Umbilical cord (tissue), 1 donor: ENCODE measurements at regions not wholly inside any gene's neighbourhood (a gene's known extent, or its start where the extent isn't known, plus 50 kb on each side); places are given as distances from the start of the nearest gene placed in this dataset.
A peak's percentile ranks its signal among the peaks of the same experiment; 100 is the strongest.

ENCODE experiments used
- DNase-seq: peaks from one replicate; pipeline ENCODE4 v3.0.0-alpha.2; 2015; ENCODE audit warnings: low spot score

DNA sequence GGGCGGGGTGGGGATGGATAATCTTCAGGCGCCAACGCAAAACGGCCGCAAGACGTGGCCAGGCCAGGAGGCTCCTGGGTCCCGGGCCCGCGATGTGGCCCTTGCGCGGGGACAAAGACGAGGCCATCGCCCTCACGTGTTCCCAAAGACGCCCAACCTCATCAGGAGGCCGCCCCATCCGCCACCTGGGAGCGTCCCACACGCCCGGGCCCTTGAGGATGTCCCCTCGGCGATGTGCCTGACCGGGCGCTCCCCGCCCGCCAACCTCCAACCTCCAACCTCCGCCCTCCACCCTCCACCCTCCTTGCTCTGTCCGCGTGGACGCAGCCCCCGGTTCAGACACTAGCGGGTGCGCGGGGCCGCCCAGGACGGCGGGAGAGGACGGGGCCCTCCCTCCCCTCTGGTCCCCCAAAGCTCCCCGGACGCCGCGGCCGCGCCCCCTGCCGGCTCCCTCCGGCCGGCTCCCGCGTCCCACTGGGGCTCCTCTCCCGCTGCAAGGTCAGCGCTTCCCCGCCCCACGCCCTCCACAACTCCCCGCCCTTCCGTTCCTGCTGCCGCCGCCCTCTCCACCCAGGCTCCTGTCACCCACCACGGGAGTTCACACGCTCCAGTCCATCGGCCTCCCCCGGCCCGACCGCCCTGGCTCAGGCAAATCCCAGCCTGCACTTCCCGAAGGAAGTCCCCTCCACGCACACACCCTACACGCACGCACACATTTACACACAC is 250.8 kb upstream of the RPL38 start:
- DNase-seq = peak; percentile 63

DNA sequence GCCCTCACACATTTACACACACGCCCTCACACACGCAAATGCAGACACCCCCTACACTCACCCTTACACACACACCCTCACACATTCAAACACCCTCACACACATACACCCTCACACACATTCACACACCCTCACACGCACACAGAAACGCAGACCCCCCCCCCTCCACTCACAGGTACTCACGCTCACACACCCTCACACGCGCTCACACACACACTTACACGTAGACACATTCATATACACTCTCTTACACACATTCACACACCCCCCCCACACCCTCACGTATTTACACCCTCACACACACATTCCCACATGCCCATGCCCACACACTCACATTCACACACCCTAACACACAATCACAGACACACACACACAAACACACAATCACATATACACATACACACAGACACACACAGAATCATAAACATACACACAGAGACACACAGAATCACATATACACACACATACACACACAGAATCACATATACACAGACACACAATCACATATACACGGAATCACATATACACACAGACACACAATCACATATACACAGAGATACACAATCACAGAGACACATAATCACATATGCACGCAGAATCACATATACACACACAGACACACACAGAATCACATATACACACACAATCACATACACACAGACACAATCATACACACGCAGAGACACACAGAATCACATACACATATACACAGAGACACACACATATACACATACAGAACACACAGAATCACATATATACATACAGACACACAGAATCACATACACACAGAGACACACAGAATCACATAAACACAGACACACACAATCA is 250.1 kb upstream of the RPL38 start:
- no peak for DNase-seq

- no peak for DNase-seq
Measured at GRCh38 chr17:73954951-73955350, 248.5 kb upstream of the RPL38 start.

DNA sequence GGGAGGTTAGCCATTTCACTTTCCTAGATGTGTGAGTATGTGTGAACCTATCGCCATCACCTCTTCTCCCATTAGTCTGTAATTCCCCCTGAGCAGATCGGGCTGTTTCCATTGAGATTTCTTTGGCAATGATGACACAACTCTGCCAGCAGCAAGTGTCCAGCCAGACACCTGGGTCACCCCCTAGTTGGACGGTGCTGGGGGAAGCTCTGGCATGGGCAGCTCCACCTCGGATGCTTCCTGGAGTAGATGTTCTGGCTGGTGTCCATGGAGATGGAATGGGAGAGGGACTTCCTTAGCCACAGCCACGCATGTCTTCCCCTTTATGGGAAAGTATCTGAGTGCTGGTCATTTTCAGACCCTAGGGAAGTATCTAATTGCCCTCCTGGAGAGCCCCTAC is 247.9 kb upstream of the RPL38 start:
- DNase-seq = no peak

DNA sequence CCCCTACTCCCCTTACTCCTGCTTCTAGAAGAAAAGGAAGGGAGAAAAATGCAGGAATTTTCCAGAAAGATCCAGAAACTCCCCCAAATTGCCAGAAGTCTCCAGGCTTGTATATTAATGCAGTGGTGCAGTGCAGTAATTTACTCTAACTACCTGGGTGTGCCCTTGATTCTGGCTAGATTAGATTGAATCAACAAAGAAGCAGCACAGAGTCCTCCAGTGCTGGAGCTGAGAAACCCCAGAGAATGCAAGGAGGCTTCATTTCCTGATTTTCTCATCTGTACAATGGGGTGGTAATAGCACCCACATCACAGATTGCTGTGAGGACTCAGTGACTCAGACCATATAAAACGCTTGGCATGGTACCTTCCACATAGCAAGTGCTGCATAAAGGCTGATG is 247.3 kb upstream of the RPL38 start:
- DNase-seq = no peak

DNA sequence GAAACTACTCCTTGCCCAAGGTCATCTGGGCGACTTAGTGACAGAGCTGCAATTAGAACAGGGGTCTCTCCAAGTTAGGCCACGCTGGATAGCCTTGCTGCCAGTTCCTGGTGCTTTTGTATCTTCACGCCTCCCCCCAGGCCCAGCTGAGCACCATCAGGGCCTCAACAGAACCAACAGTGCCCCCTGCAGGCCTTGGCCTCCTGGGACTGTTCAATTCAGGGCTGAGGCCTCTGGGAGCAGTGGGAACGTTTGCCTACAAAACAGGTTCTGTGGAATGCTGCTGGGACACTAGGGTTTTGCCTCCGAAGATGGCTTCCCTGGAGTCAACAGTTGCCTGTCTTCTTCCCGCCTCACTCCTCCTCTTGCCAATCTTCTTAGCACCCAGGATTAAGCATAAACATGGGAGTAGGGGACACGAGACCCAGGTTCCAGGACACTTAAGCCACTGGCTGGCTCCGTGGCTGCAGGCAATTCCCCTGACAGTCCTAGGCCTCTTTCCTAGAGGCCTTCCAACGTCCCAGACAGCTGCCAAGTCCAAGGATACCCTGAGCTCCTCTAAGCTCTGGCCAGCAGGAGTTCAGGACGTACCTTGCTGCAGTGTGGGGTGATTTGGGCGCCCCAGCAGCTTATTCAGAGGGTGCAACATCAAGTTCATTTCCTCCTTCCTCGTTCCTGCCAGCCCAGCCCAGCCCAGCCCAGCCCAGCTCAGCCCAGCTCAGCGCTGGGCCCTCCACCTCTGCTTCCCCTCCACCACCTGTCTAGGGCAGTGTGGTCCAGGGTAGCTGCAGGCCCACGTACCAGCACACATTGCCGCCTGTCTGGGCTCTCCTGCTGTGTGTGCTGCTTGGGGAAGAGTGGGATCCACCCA is 246.6 kb upstream of the RPL38 start:
- peak; percentile 47 for DNase-seq

DNA sequence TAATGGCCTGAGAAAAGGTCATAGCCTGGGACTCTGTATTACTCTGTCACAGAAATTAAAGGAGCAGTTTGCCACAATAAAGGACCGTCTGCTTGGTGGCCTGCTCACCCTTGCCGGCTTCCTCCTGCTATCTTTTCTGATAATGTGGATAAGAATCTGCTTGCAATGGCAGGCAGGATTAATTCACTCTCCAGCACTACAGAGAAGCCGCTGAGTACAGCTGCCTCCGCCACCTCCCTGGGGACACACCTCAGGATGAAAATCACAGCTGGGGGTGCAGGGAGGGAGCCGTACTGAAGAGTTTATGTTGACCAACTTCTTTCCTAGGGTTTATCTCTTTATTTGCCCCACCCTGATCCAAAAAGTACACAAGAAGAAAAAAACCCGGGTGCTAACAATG is 245.9 kb upstream of the RPL38 start:
- no peak for DNase-seq

DNA sequence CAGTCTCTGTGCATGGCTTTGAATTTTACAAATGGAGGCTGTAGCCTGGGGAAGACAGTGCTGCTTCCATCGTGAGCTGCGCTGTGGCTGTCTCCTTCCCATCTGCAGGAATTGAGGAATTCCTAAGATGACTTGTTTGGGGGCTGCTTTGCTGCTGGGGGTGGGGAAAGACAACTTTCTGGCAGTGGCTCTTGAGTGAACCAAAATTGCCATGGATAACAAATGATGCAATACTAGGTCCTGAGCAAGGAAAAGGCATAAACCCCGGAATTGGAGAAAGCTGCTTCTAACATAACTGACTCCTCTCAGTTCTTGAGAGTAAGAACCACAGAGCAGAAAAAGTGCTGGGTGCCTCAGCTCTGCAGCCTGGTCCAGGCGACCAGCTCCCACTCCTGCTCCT is 245.0 kb upstream of the RPL38 start:
- no peak for DNase-seq

DNA sequence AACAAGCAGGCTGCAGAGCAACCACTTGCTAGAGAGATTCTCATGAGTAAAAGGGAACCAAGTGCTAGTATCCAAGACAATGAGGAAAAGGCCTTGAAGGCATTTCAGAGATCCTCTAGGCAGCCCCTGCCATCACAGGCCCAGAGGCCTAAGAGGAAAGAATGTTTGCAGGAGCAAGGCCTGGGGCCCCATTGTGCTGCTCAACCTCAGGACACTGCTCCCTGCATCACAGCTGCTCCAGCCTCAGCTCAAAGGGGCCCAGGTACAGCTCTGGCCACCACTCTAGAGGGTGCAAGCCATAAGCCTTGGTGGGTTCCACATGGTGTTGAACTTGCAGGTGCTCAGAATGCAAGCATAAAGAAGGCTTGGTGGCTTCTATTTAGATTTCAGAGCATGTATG is 243.0 kb upstream of the RPL38 start:
- no peak for DNase-seq

DNA sequence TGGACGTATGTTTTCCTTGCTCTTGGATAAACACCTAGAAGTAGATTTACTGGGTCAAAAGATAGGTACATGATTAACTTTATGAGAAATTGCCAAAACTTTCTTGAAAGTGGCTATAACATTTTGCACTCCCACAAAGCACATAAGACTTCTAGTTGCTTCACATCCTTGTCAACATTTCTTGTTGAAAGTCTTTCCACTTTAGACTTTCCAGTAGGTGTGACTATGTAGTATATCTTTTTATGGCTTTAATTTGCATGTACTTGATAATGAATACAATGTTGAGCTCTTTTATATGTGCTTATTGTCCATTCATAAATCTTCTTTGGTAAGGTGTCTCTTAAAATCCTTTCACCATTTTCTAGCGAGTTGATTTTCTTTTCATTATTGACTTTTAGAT is 241.2 kb upstream of the RPL38 start:
- no peak for DNase-seq

DNA sequence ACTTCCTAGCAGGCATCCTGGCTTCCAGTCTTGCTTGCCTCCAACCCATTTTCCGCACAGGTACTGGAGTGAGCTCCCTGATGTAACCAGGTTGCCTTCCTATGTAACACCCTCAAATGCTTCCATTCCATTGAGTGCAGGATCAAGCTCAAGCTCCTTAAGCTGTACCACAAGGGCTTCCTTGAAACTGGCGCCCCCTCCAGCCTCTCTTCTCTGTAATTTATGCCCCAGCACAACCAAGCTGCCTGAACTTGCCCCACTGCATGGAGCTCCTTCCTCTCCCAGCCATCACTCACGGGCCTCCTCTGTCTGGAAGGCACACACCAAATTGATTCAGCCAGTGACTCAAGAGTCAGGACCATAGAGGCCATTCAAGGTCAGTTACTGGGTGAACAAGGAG is 234.8 kb upstream of the RPL38 start:
- no peak for DNase-seq

- DNase-seq = peak; percentile 66
Measured at GRCh38 chr17:73969956-73970355, 233.5 kb upstream of the RPL38 start.

DNA sequence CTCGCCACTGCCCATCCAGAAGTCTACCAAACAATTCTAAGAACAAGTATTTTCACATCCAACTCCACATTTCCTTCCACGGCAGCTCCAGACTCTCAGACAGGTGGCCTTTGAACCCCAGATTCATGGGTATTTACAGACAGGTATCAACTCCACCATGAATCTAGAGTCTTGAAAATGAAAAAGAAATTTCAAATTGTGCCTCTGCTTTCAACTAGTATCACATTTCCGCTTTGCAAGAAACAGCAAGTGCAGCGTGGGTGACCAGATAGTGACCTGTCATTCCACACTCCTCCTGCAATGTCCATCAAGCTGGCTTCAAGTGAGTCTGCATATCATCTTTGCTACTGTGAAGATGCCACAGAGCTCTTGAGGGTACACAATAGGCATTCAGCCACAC is 232.4 kb upstream of the RPL38 start:
- no peak for DNase-seq

GRCh38 chr17:73972056-73972455 is 231.4 kb upstream of the RPL38 start:
- no peak for DNase-seq

DNA sequence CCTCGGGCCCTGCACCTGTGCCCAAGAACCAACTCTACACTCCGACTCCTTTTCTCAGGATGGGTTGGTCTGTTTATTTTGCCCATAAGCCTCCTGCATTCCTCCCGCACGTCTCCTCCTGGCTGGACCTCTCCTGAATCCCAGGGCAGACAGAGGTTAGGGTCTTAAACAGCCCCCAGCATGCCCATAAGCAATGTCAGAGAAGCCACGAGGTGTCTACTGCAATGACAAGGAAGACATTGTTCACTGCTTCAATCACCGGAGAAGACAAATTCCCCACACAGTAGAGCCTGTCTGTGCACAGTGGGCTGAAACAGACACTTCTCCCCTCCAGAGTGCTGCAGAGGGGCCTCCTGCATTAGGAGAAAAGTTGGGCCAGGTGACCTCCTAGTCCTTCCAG is 230.6 kb upstream of the RPL38 start:
- DNase-seq = no peak

DNA sequence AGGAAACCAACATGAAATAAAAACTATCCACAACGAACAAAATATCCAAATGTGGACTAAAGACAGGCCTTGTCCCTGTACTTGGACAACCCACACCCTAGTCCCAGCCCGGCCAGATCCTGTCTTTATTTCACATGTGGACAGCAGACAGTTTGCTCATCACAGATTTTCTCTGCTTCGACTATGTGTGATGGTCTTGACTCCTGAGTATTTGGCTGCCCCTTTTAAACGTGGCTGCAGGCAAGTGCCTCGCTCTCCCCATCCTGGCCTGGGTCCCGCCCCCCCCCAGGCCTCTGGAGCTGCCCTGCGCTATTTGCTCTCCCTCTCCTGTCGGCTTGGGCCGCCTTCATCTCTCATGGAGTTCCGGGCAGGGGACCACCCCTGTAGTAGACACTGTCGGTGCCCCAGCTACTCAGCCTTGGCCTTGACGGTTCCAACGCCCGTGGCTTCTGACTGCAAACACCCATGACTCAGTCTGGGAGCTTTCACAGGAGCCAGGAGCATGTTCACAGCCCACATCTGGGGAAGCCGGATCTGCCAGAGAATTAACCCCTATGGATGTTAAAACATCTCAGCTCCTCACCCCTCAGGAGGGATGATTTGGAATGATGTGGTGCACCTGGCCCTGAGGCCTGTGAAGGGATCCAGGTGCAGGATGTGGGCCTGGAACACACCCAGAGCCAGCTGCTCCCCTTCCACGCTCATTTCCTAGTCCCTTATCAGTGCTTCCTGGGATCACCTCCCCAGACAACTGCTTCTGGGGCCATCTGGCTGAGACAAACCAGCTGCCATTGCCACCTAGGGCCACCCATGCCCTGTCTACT is 229.7 kb upstream of the RPL38 start:
- DNase-seq = peak; percentile 42

DNA sequence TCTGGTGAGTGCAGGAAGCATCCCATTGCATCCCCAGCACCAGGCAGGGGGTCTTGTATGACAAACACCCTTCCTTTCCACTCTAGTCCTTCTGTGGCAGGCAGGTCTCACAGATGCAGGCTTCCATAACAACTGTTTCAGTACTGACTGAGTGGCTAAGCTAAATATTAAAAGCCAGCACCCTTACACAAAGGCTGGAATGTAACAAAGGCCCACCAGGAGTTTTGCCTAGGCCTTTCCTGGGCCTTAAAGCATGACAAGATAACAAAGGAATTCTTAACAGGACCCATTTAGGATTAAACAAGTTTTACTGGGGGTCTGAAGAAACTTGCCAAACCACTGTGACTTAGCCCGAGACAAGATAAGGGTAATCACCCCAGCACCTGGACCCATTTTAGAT is 228.9 kb upstream of the RPL38 start:
- no peak for DNase-seq

GRCh38 chr17:73976147-73976546 is 227.3 kb upstream of the RPL38 start:
- no peak for DNase-seq

GRCh38 chr17:73976676-73977521 is 226.6 kb upstream of the RPL38 start:
- peak; percentile 23 for DNase-seq

DNA sequence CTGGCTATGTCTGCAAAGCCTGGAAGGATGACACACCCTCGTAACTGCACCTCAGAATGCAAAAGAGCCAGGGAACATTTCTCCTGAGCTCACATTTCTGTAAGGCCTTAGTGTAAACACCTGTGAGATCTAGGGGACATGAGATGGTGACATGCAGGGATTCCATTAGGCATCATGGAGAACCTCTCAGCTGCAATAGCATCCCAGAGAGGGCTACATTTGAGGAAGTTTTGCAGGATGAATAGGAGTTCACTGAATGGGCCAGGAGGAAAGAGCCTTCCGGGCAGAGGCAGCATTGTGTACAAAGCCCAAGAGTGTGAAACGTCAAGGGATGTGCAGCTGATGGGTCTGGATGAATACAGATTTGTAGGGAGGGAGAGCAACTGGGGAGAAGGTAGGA is 223.0 kb upstream of the RPL38 start:
- DNase-seq = no peak
